Fibroblast of villous mesenchyme (primary cell): ENCODE measurements at regions not wholly inside any gene's neighbourhood (a gene's known extent, or its start where the extent isn't known, plus 50 kb on each side); places are given as distances from the start of the nearest gene placed in this dataset.
"Not testable (repeated sequence)": the region's sequence is repeated elsewhere in the genome, so short reads cannot be mapped to it uniquely, and the experiment has no call there.

Experiments
- DNase-seq: peaks from one replicate; pipeline ENCODE4 v3.0.0-alpha.2; 2010; ENCODE audit warnings: low read depth
- H3K4me3 ChIP-seq: 2 replicates; pipeline ENCODE4 v1.5.1; 2011; ENCODE audit warnings: low read depth, mild to moderate bottlenecking, low read length
- CTCF ChIP-seq: IDR thresholded peaks from 2 replicates; pipeline ENCODE4 v1.5.1; 2012; ENCODE audit warnings: low read depth, mild to moderate bottlenecking, low read length; ENCODE audit not compliant: insufficient read depth

- TF ChIP-seq CTCF: no peak
- DNase-seq: no peak
- no peak overlapping the region for H3K4me3 ChIP-seq
These were observed 138.3 kb upstream of the ZNF521 start for GRCh38 chr18:25490316-25490715.

- TF ChIP-seq CTCF: no peak
- no peak for DNase-seq
- H3K4me3 ChIP-seq: no peak overlapping the region
These were observed 121.0 kb upstream of the ZNF521 start for GRCh38 chr18:25473008-25473407.

GRCh38 chr18:25470756-25471524 is 119.0 kb upstream of the ZNF521 start:
- not testable (repeated sequence) for H3K4me3 ChIP-seq, DNase-seq

GRCh38 chr18:25470062-25470461 is 118.1 kb upstream of the ZNF521 start:
- no peak overlapping the region for H3K4me3 ChIP-seq
- no peak for TF ChIP-seq CTCF
- no peak for DNase-seq

GRCh38 chr18:25469489-25469888 is 117.5 kb upstream of the ZNF521 start:
- peak; percentile 46 for DNase-seq
- no peak for TF ChIP-seq CTCF
- no peak overlapping the region for H3K4me3 ChIP-seq

- no peak for TF ChIP-seq CTCF
- no peak for DNase-seq
- H3K4me3 ChIP-seq: no peak overlapping the region
These were observed 115.4 kb upstream of the ZNF521 start for GRCh38 chr18:25467226-25467987.

- DNase-seq: no peak
These were observed 113.3 kb upstream of the ZNF521 start for GRCh38 chr18:25465152-25465732.

More at GRCh38 chr18:25465152-25465732, 113.3 kb upstream of the ZNF521 start:
- TF ChIP-seq CTCF: no peak
- H3K4me3 ChIP-seq: no peak overlapping the region
